Activated CD8-positive, alpha-beta memory T cell treated with anti-CD3 and anti-CD28 coated beads for 48 hours (primary cell): ENCODE measurements at regions not wholly inside any gene's neighbourhood (a gene's known extent, or its start where the extent isn't known, plus 50 kb on each side); places are given as distances from the start of the nearest gene placed in this dataset.
"Not testable (repeated sequence)": the region's sequence is repeated elsewhere in the genome, so short reads cannot be mapped to it uniquely, and the experiment has no call there.

Experiments
- DNase-seq, 3 experiments: peaks; one replicate each; pipeline ENCODE4 v3.0.0-alpha.2; 2020; ENCODE audit warnings: low read depth in 2 of 3, low spot score in 2 of 3

GRCh38 chr3:68676136-68676535, 256.2 kb downstream of the TAFA4 start:
- no peak for DNase-seq

GRCh38 chr3:68667346-68667745, 265.0 kb downstream of the TAFA4 start:
- DNase-seq = no peak

GRCh38 chr3:68666429-68667136, 265.8 kb downstream of the TAFA4 start:
- DNase-seq = no peak

- no peak for DNase-seq
These were observed 268.1 kb downstream of the TAFA4 start for GRCh38 chr3:68664276-68664675.

DNA sequence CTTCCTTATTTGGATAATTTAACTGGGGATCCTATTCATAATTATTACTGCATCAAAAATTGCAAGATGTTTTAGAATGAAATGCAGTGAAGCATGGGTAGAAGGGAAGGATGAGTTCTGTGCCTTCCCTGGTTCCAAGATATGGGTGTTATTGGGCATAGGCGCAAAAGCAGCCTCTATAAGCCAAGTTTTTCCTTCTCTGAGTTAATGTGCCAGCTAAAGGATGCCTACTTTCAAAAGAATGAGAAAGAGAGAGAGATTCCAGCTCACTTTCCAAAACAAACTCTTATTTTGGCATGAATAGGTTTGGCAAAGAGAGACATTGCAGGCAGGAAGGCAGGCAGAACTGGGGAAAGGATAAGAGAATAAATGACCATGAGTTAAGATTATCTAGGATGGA, 270.2 kb downstream of the TAFA4 start:
- DNase-seq = no peak

DNA sequence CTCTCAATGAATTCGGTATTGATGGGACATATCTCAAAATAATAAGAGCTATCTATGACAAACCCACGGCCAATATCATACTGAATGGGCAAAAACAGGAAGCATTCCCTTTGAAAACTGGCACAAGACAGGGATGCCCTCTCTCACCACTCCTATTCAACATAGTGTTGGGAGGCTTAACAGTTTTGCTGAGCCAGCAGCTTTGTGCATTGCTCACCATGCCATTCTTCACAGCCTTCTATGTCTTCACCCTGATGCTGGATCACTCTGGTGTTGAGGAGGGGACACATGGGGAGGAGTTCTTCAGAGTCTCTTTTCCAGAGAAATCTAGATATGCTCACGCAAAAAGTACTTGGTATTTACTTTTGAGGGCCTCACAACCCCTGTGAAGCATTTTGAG, 281.7 kb downstream of the TAFA4 start:
- DNase-seq = not testable (repeated sequence)

DNA sequence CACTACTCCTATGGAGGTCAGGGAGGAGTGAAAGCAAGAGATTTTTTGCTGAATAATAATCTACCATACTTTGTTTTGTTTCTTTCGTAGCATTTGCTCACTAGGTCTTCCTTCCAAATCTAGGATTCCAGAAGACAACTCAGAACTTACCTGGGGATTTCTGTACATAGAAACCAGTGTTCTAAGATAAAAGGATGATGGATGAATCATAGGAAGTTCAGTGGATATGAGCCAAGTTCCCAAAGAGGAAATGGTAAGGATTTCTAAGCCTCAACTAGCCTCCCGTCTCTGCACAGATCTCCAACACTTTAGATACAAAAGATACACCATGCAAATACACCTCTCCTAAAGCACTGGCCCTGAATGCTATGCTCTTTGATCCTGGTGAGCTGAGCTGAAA, 283.9 kb downstream of the TAFA4 start:
- DNase-seq = no peak

GRCh38 chr3:68631850-68632545, 300.3 kb downstream of the TAFA4 start:
- DNase-seq = no peak

- DNase-seq = no peak
These were observed 312.1 kb downstream of the TAFA4 start for GRCh38 chr3:68620211-68620610.

DNA sequence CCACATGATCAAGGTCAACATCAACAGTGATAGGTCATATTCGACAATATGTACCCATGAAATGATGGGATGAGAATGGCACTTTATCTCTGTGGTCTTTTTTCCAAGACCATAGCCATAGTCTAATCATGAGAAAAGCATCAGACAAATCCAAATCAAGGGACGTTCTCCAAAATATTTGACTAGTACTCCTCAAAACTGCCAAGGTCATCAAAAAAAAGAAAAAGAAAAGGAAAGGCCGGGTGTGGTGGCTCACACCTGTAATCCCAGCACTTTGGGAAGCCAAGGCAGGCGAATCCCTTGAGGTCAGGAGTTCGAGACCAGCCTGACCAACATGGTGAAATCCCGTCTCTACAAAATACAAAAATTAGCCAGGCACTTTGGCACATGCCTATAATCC, 318.3 kb downstream of the TAFA4 start:
- no peak for DNase-seq

DNA sequence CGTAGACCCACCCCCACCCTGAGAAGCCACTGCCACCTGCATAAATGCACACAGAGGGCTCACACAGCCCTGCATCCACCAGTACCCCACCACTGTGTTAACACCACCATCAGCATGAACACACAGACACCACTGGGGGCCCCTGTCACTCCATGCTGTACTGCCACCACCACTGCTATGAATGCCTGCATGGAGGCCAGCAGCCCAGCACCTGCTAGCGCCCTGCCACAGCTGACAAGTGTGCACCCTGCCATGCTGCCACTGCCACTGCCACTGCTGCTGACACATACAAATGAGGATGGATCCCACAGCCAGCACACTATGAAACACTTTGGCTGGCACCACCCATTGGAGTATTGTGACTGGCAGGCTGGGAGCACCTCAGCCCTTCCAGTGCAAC, 361.0 kb downstream of the TAFA4 start:
- DNase-seq = no peak

DNA sequence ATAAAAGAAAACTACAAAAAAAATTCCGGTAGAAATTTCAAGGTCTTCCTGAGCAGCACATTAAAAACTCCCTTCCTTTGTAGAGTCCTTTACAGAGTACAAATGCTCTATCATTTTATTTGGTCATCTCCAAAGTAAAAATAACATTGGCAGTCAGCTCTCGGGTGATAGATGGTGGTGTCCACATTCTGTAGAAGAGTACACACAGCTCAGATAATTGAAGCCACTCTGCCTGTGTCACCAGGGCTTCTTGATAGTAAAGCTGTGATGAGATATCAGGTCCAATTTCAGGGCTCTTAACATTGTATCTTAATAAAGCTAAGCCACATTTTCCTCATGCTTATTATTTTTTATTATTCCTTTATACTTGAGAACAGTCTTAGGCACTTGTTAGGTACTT, 371.6 kb downstream of the TAFA4 start:
- DNase-seq = no peak

DNA sequence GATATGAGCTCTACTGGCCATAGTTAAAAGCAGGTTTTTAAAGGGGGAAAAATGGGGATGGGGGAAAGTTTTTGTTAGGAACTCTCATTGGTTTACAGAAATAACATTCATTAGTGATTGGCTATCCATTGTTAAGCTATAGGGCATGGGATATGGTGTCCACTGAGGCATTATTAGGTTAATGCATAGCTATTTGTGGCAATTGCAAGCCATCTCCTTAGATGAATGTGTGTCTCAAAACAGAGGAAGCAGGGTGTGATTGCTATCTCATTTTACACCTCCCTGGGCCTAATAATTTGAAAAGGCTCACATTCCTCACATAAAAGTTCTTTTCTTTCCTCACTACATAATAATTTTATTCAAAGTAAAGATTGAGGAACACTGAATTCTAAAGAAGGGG, 396.6 kb downstream of the TAFA4 start:
- no peak for DNase-seq

- DNase-seq = no peak
These were observed 409.0 kb downstream of the TAFA4 start for GRCh38 chr3:68523330-68523729.

- DNase-seq = no peak
These were observed 417.1 kb downstream of the TAFA4 start for GRCh38 chr3:68515237-68515636.

- no peak for DNase-seq
These were observed 428.1 kb downstream of the TAFA4 start for GRCh38 chr3:68504201-68504600.

DNA sequence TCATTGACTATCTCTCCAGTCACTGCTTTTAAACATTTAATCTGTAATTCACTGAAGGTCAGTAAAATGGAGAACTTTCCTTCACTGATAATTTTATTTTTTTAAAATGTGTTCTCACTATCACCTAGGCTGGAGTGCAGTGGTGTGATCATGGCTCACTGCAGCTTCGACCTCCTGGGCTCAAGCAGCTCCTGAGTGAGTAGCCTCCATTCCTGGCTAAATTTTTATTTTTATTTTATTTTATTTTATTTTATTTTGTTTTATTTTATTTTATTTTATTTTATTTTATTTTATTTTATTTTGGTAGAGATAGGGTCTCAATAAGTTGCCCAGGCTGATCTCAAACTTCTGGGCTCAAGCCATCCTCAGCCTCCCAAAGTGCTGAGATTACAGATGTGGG, 446.5 kb downstream of the TAFA4 start:
- DNase-seq = not testable (repeated sequence)

GRCh38 chr3:68485051-68485450, 447.3 kb downstream of the TAFA4 start:
- DNase-seq = no peak

DNA sequence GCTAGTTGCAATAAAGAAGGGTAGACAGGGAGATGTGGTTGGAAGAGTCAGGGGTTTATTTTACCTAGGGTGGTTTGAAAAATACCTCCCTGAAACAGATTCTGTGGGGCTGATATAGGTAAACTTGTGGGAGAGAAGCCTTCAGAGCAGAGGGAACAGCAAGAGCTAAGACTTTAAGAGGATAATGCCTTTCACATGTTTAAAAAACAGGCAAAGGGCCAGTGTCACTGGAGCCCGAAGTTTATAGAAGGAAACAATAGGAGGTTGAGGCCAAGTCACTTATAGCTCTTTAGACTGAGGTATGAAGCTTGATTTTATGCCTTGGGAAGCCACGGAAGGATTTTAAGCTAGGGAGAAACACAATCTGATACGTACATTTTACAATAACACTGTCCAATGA, 448.7 kb downstream of the TAFA4 start:
- DNase-seq = no peak

- DNase-seq = no peak
These were observed 449.3 kb downstream of the TAFA4 start for GRCh38 chr3:68483041-68483440.

DNA sequence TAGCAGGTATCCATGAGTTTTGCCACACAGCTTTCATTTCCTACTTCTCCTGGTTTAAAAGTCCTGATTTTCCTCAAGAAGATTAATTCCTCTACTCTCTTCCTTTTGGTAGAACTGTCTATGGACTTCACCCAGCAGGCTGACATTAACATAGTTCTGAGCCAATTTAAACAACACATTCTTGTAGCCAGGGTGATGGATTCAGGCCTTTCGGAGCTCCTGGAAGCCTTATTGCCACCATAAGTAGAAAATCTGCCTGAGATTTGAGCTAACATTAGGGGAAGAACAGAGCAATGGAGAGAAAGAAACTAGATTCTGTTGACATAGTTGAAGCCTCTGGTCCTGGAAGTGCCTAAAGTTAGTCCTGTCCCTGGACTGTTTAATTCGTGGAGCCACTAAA, 449.8 kb downstream of the TAFA4 start:
- DNase-seq = no peak

DNA sequence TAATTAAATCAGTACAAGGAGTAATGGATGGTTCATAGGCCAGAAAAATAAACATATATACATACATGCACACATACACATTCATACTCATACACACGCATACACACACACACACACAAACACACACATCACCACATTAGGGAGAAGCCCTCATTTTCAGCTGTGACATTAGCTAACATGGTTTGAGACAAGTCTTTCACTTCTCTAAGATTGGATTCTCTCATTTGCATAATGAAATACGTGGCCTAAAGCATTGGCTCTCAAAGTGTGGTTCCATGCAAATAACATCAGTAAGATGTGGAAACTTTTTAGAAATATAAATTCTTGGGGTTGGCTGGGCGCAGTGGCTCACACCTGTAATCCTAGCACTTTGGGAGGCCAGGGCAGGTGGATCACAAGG, 452.6 kb downstream of the TAFA4 start:
- no peak for DNase-seq
